Heart left ventricle (tissue), 16 donors: ENCODE measurements at regions not wholly inside any gene's neighbourhood (a gene's known extent, or its start where the extent isn't known, plus 50 kb on each side); places are given as distances from the start of the nearest gene placed in this dataset.
"Not testable (repeated sequence)": the region's sequence is repeated elsewhere in the genome, so short reads cannot be mapped to it uniquely, and the experiment has no call there.

Experiments used
- ATAC-seq, 4 donors: fragments of 200-7000 bp; cut with Tn5 transposase; one replicate each; pipeline ENCODE4 v1.9.1; 2020 to 2022; ENCODE audit warnings: moderate library complexity in 4 of 4, mild to moderate bottlenecking in 3 of 4, moderate number of reproducible peaks in 1 of 4
- DNase-seq, 5 donors: peaks; one replicate each; pipeline ENCODE4 v3.0.0-alpha.2; 2020
- H3K27ac ChIP-seq, 12 donors: fragments of 200-600 bp; sonication (generic) in 4 of 12; one replicate each; pipeline versions ENCODE4 v1.5.0 to v1.8.0; 2016 to 2022; ENCODE audit warnings: mild to moderate bottlenecking in 2 of 12
- H3K27me3 ChIP-seq, 9 donors: fragments of 200-600 bp; sonication (generic) in 2 of 9; one replicate each; pipeline versions ENCODE4 v1.5.1 to v1.8.0; 2016 to 2022; ENCODE audit warnings: mild to moderate bottlenecking in 3 of 9
- H3K36me3 ChIP-seq, 9 donors: fragments of 200-600 bp; sonication (generic) in 2 of 9; one replicate each; pipeline versions ENCODE4 v1.5.0 to v1.8.0; 2018 to 2022; ENCODE audit warnings: mild to moderate bottlenecking in 2 of 9
- H3K4me1 ChIP-seq, 12 donors: fragments of 200-600 bp; sonication (generic) in 4 of 12; one replicate each; pipeline versions ENCODE4 v1.5.0 to v1.8.0; 2016 to 2022; ENCODE audit warnings: mild to moderate bottlenecking in 3 of 12
- H3K4me3 ChIP-seq, 12 donors: fragments of 200-600 bp; sonication (generic) in 4 of 12; one replicate each; pipeline versions ENCODE4 v1.5.0 to v1.8.0; 2017 to 2022; ENCODE audit warnings: mild to moderate bottlenecking in 9 of 12, moderate library complexity in 4 of 12
- H3K9me3 ChIP-seq, 12 donors: fragments of 200-600 bp; sonication (generic) in 4 of 12; one replicate each; pipeline versions ENCODE4 v1.5.0 to v1.8.0; 2016 to 2022; ENCODE audit warnings: mild to moderate bottlenecking in 1 of 12
- POLR2A ChIP-seq, 2 donors: fragments of 450-650 bp; IDR thresholded peaks; one replicate each; pipeline ENCODE4 v1.6.1; 2017; ENCODE audit warnings: antibody characterized with exemption in 2 of 2, mild to moderate bottlenecking in 2 of 2, moderate library complexity in 2 of 2
- WGBS, 4 donors: extraction: QIAGEN DNeasy Blood & Tissue Kit in 2 of 4; methylation state at CpG; one replicate each; pipeline versions ENCODE4 v1.1.5 to v1.1.7; 2013 to 2018; 5-methylcytosine and 5-hydroxymethylcytosine counted together
- intact Hi-C, 10 donors: fragments of 100-400 bp; cut with DNase I; formaldehyde crosslinking; loops; one replicate each; pipeline versions ENCODE4 v1.11.1 to v1.14.2; 2022
- TF ChIP-seq, protein P1 (sequence below), 12 donors: fragments of 200-600 bp; sonication (generic) in 4 of 12; IDR thresholded peaks; one replicate each; pipeline versions ENCODE4 v1.5.0 to v1.8.0; 2018 to 2022; ENCODE audit warnings: antibody characterized with exemption in 12 of 12, mild to moderate bottlenecking in 5 of 12
- donor health status: ischemic (EF 13 %, LVEDD 7.1; RV severe dilation, severe dysfunction).
- donor health status: healthy with polysubstance abuse.
- donor health status: DM: no; HTN: yes; CAD: no.
- donor health status: DM: no; HTN: no; CAD: no.
- donor health status: ischemic (EF 25% LVEDD 6.9; RV normal size, moderate dysfunction).
- donor health status: ischemic (EF 25% LVEDD 5.7; RV mildly dilated, moderate dysfunction).
- donor health status: healthy.
- donor health status: DM: yes; HTN: yes; CAD: no.
- donor health status: ischemic (EF 35%, LVEDD 5.7; RV mildly dilated, moderate dysfunction).
- donor health status: nonischemic (EF 11% LVEDD 7.7; RV severe dilation, severe dysfunction).
- donor health status: DM: yes; HTN: yes; CAD: no.
- donor health status: PGD.
- donor health status: ischemic (EF 29% LVEDD 5.4; RV normal size, mild dysfunction).
- donor health status: nonischemic (EF 23%, LVEDD 6.1; RV moderate dilation, normal function).

DNA sequence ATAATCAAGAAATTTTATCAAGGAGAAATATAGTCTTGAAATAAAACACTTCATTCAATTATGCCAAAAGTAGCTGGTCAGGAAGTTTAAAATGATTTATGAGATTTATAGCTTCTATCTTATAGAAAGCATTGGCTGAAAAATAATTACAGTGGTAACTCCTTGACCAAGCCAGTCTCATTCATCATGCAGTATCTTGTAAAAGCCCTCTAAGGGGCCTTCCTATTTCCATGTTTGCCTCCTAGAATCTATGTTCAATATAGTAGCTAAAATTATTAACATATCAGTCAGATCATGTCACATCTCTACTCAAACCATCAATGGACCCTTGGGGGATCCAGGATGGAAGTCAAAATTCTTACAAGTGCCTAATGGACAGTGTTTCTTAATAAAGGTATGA, 393.4 kb upstream of the ST8SIA4 start:
- no peaks in the 10 kb centered on the region for H3K4me1 ChIP-seq
- no peaks in the 10 kb centered on the region for H3K27me3 ChIP-seq
- H3K9me3 ChIP-seq: no peaks in the 10 kb centered on the region
- TF ChIP-seq, protein P1, sequence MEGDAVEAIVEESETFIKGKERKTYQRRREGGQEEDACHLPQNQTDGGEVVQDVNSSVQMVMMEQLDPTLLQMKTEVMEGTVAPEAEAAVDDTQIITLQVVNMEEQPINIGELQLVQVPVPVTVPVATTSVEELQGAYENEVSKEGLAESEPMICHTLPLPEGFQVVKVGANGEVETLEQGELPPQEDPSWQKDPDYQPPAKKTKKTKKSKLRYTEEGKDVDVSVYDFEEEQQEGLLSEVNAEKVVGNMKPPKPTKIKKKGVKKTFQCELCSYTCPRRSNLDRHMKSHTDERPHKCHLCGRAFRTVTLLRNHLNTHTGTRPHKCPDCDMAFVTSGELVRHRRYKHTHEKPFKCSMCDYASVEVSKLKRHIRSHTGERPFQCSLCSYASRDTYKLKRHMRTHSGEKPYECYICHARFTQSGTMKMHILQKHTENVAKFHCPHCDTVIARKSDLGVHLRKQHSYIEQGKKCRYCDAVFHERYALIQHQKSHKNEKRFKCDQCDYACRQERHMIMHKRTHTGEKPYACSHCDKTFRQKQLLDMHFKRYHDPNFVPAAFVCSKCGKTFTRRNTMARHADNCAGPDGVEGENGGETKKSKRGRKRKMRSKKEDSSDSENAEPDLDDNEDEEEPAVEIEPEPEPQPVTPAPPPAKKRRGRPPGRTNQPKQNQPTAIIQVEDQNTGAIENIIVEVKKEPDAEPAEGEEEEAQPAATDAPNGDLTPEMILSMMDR (IDR thresholded peaks at IDR 0.05): no peak
- TF ChIP-seq POLR2A (IDR thresholded peaks at IDR 0.05): no peak
- H3K36me3 ChIP-seq: no peaks in the 10 kb centered on the region
- no peak overlapping the region for H3K27ac ChIP-seq
- ATAC-seq (no peak), DNase-seq (no peak)
- intact Hi-C loops: no loop called here
- no peak overlapping the region for H3K4me3 ChIP-seq

GRCh38 chr5:101292199-101292598, 389.1 kb upstream of the ST8SIA4 start:
- H3K27ac ChIP-seq: no peak overlapping the region

GRCh38 chr5:101290761-101291160, 387.7 kb upstream of the ST8SIA4 start:
- ATAC-seq, H3K4me3 ChIP-seq, intact Hi-C loops, H3K36me3 ChIP-seq, H3K27me3 ChIP-seq, H3K27ac ChIP-seq, DNase-seq, H3K4me1 ChIP-seq: not testable (repeated sequence)
- WGBS, 4 donors: 86 to 97% (median 89%) methylated on average over 1 of the region's 1 CpG
- H3K9me3 ChIP-seq: peaks cover 0 to 11% (median 0%) of the 10 kb centered on the region in 12 donors

More at GRCh38 chr5:101292199-101292598, 389.1 kb upstream of the ST8SIA4 start:
- Histone ChIP-seq H3K36me3 (no peaks in the 10 kb centered on the region), H3K4me3 (no peak overlapping the region), H3K4me1 (no peaks in the 10 kb centered on the region), H3K9me3 (peaks cover 0 to 11% (median 0%) of the 10 kb centered on the region in 12 donors), H3K27me3 (no peaks in the 10 kb centered on the region)
- intact Hi-C loops: no loop called here
- TF ChIP-seq, protein P1 (IDR thresholded peaks at IDR 0.05): no peak
- TF ChIP-seq POLR2A (IDR thresholded peaks at IDR 0.05): no peak
- 70 to 79% (median 76%) methylated on average over 2 of the region's 2 CpGs for WGBS, 4 donors
- ATAC-seq (no peak), DNase-seq (no peak)

- DNase-seq: no peak
- H3K4me1 ChIP-seq: no peaks in the 10 kb centered on the region
- no peak overlapping the region for H3K4me3 ChIP-seq
- no peaks in the 10 kb centered on the region for H3K27me3 ChIP-seq
- intact Hi-C loops: no loop called here
- H3K27ac ChIP-seq: no peak overlapping the region
- peaks cover 0 to 11% (median 0%) of the 10 kb centered on the region in 12 donors for H3K9me3 ChIP-seq
- TF ChIP-seq, protein P1 (IDR thresholded peaks at IDR 0.05): no peak
- TF ChIP-seq POLR2A (IDR thresholded peaks at IDR 0.05): no peak
- ATAC-seq: no peak
- H3K36me3 ChIP-seq: no peaks in the 10 kb centered on the region
- WGBS, 4 donors: 84 to 90% (median 88%) methylated on average over 7 of the region's 7 CpGs
Observed at GRCh38 chr5:101288633-101289032, 385.6 kb upstream of the ST8SIA4 start.

- Histone ChIP-seq H3K9me3 (peaks cover 0 to 7% (median 0%) of the 10 kb centered on the region in 12 donors), H3K27me3 (no peaks in the 10 kb centered on the region), H3K36me3 (no peaks in the 10 kb centered on the region), H3K4me1 (no peaks in the 10 kb centered on the region), H3K27ac (no peak overlapping the region), H3K4me3 (no peak overlapping the region)
- ATAC-seq: no peak
- intact Hi-C loops: no loop called here
- no peak for DNase-seq
- 0 to 83% (median 65%) methylated on average over 1 of the region's 1 CpG for whole genome bisulfite sequencing, 4 donors
- TF ChIP-seq POLR2A (IDR thresholded peaks at IDR 0.05): no peak
- TF ChIP-seq, protein P1 (IDR thresholded peaks at IDR 0.05): no peak
Observed at GRCh38 chr5:101284736-101285375, 381.8 kb upstream of the ST8SIA4 start.

DNA sequence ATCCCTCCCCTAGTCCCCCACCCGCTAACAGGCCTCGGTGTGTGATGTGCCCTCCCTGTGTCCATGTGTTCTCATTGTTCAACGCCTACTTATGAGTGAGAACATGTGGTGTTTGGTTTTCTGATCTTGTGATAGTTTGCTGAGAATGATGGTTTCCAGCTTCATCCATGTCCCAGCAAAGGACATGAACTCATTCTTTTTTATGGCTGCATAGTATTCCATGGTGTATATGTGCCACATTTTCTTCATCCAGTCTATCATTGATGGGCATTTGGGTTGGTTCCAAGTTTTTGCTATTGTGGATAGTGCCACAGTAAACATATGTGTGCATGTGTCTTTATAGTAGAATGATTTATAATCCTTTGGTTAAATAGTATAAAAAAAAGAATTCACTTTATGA, 380.9 kb upstream of the ST8SIA4 start:
- H3K36me3 ChIP-seq, DNase-seq, H3K27me3 ChIP-seq, H3K4me1 ChIP-seq, H3K27ac ChIP-seq, H3K4me3 ChIP-seq, intact Hi-C loops, ATAC-seq, H3K9me3 ChIP-seq: not testable (repeated sequence)
- 85 to 93% (median 91%) methylated on average over 3 of the region's 3 CpGs for WGBS, 4 donors
